ENCODE measurements at regions not wholly inside any gene's neighbourhood (a gene's known extent, or its start where the extent isn't known, plus 50 kb on each side); places are given as distances from the start of the nearest gene placed in this dataset.
"Not testable (repeated sequence)": the region's sequence is repeated elsewhere in the genome, so short reads cannot be mapped to it uniquely, and the experiment has no call there.

DNA sequence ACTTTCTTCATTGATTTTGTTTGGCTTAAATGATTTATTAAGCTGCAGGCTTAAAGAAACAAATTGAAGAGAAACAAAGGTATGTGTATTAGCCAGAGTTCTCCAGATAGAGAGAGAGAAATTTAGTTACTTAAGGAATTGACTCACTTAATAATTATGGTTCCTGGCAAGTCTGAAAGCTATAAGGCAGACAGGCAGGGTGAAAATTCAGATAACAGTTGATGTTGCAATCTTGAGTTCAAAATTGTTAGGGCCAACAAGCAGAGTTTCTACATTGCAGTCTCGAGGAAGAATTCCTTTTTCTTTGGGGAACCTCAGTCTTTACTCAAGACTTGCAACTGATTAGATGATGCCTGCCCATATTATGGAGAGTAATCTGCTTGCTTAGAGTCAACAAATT is 593.5 kb downstream of the ADCYAP1 start:
- no peak overlapping the region for H3K4me3 ChIP-seq
- no peak for DNase-seq (ENCODE audit: low read depth, low spot score)
- no peak overlapping the region for H3K27ac ChIP-seq
- no peak for TF ChIP-seq POLR2AphosphoS5 (IDR thresholded peaks at IDR 0.05; ENCODE audit: borderline replicate concordance, low read depth, low read length)
- no peak for TF ChIP-seq FOXP2 (optimal IDR thresholded peaks at IDR 0.05; ENCODE audit: control extremely low read depth, extremely low read length, insufficient read depth)
- no peak for TF ChIP-seq EZH2 (IDR thresholded peaks at IDR 0.05)
- no peak overlapping the region for H3K9ac ChIP-seq (ENCODE audit: insufficient read length)
- no peaks in the 10 kb centered on the region for H3K9me3 ChIP-seq (ENCODE audit: low read depth, low read length)
- no peaks in the 10 kb centered on the region for H3K36me3 ChIP-seq (ENCODE audit: insufficient read depth, low read length)

DNA sequence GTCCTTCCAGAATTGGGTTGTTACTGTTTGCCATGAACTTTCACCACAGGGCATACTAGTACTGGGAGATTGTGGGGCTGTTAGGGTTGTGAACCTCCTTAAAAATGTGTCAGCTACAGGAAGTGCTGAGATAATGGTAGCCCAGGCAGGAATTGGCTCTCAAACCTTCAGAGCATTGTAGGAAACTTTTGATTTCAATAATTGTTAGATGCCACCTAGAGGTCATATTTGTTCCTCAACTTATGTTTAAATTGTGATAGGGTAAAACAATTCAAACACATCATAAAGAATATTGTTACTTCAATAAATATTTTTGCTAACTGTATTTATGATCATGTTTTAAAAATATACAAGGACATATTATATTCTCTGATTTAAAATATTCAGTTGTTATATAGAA is 594.6 kb downstream of the ADCYAP1 start:
- Histone ChIP-seq H3K9me3 (ENCODE audit: low read depth, low read length) (no peaks in the 10 kb centered on the region), H3K27ac (no peak overlapping the region), H3K36me3 (ENCODE audit: insufficient read depth, low read length) (no peaks in the 10 kb centered on the region), H3K4me3 (no peak overlapping the region), H3K9ac (ENCODE audit: insufficient read length) (no peak overlapping the region)
- no peak for TF ChIP-seq FOXP2 (optimal IDR thresholded peaks at IDR 0.05; ENCODE audit: control extremely low read depth, extremely low read length, insufficient read depth)
- TF ChIP-seq EZH2 (IDR thresholded peaks at IDR 0.05) = no peak
- TF ChIP-seq POLR2AphosphoS5 (IDR thresholded peaks at IDR 0.05; ENCODE audit: borderline replicate concordance, low read depth, low read length) = no peak
- no peak for DNase-seq (ENCODE audit: low read depth, low spot score)

DNA sequence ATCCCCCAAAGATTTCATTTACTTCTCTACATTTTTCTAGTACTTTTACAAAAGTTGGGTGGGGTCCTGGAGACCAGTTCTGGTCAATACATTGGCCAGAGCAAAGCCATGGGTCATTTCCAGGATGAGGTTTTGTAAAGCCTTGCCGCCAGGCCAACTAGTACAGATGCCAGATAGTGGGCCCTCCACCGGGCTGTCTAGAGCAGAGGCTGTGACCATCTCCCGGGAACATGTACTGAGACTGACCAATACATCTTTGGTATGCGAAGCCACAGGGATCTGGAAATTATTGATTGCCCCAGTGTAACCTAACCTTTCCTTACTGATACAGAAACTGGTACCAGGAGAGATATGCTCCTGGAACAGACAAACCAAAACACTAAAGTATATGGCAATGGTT is 599.2 kb downstream of the ADCYAP1 start:
- H3K4me3 ChIP-seq = no peak overlapping the region
- no peak overlapping the region for H3K27ac ChIP-seq
- no peak for TF ChIP-seq FOXP2 (optimal IDR thresholded peaks at IDR 0.05; ENCODE audit: control extremely low read depth, extremely low read length, insufficient read depth)
- no peak for TF ChIP-seq EZH2 (IDR thresholded peaks at IDR 0.05)
- TF ChIP-seq POLR2AphosphoS5 (IDR thresholded peaks at IDR 0.05; ENCODE audit: borderline replicate concordance, low read depth, low read length) = no peak
- no peaks in the 10 kb centered on the region for H3K36me3 ChIP-seq (ENCODE audit: insufficient read depth, low read length)
- no peak for DNase-seq (ENCODE audit: low read depth, low spot score)
- no peaks in the 10 kb centered on the region for H3K9me3 ChIP-seq (ENCODE audit: low read depth, low read length)
- no peak overlapping the region for H3K9ac ChIP-seq (ENCODE audit: insufficient read length)

- no peak overlapping the region for H3K4me3 ChIP-seq
- no peak overlapping the region for H3K9ac ChIP-seq (ENCODE audit: insufficient read length)
- H3K36me3 ChIP-seq (ENCODE audit: insufficient read depth, low read length) = no peaks in the 10 kb centered on the region
- DNase-seq (ENCODE audit: low read depth, low spot score) = no peak
- TF ChIP-seq EZH2 (IDR thresholded peaks at IDR 0.05) (no peak), POLR2AphosphoS5 (IDR thresholded peaks at IDR 0.05; ENCODE audit: borderline replicate concordance, low read depth, low read length) (no peak), FOXP2 (optimal IDR thresholded peaks at IDR 0.05; ENCODE audit: control extremely low read depth, extremely low read length, insufficient read depth) (no peak)
- H3K27ac ChIP-seq = no peak overlapping the region
- H3K9me3 ChIP-seq (ENCODE audit: low read depth, low read length) = no peaks in the 10 kb centered on the region
Observed at GRCh38 chr18:1505856-1506255, 601.2 kb downstream of the ADCYAP1 start.

- Histone ChIP-seq H3K9me3 (ENCODE audit: low read depth, low read length) (no peaks in the 10 kb centered on the region), H3K4me3 (no peak overlapping the region), H3K9ac (ENCODE audit: insufficient read length) (no peak overlapping the region), H3K36me3 (ENCODE audit: insufficient read depth, low read length) (no peaks in the 10 kb centered on the region), H3K27ac (no peak overlapping the region)
- DNase-seq (ENCODE audit: low read depth, low spot score) = no peak
- TF ChIP-seq FOXP2 (optimal IDR thresholded peaks at IDR 0.05; ENCODE audit: control extremely low read depth, extremely low read length, insufficient read depth) (no peak), EZH2 (IDR thresholded peaks at IDR 0.05) (no peak), POLR2AphosphoS5 (IDR thresholded peaks at IDR 0.05; ENCODE audit: borderline replicate concordance, low read depth, low read length) (no peak)
Observed at GRCh38 chr18:1510542-1511179, 606.0 kb downstream of the ADCYAP1 start.

GRCh38 chr18:1511619-1512311 is 607.1 kb downstream of the ADCYAP1 start:
- Histone ChIP-seq H3K9ac (ENCODE audit: insufficient read length) (no peak overlapping the region), H3K4me3 (no peak overlapping the region), H3K27ac (no peak overlapping the region), H3K9me3 (ENCODE audit: low read depth, low read length) (no peaks in the 10 kb centered on the region), H3K36me3 (ENCODE audit: insufficient read depth, low read length) (no peaks in the 10 kb centered on the region)
- TF ChIP-seq POLR2AphosphoS5 (IDR thresholded peaks at IDR 0.05; ENCODE audit: borderline replicate concordance, low read depth, low read length) = no peak
- TF ChIP-seq FOXP2 (optimal IDR thresholded peaks at IDR 0.05; ENCODE audit: control extremely low read depth, extremely low read length, insufficient read depth) = no peak
- no peak for TF ChIP-seq EZH2 (IDR thresholded peaks at IDR 0.05)
- DNase-seq (ENCODE audit: low read depth, low spot score) = no peak

DNA sequence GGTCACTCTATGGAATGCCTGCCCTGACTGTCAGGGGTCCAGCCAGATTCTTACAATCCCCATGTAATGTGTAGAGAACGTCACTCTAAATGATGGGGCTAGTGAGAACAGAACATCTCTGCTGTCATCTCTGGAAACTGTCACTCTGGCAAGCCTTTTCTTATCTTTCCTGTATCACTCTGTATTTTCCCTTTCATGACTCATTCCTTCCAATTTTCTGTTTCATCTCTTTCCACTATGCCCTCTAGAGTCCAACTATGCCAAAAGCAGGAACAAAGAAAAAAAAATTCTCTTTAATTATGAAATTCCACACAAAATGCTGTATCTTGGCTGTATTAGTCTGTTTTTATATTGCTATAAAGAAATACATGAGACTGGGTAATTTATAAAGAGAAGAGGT is 608.8 kb downstream of the ADCYAP1 start:
- DNase-seq (ENCODE audit: low read depth, low spot score) = no peak

DNA sequence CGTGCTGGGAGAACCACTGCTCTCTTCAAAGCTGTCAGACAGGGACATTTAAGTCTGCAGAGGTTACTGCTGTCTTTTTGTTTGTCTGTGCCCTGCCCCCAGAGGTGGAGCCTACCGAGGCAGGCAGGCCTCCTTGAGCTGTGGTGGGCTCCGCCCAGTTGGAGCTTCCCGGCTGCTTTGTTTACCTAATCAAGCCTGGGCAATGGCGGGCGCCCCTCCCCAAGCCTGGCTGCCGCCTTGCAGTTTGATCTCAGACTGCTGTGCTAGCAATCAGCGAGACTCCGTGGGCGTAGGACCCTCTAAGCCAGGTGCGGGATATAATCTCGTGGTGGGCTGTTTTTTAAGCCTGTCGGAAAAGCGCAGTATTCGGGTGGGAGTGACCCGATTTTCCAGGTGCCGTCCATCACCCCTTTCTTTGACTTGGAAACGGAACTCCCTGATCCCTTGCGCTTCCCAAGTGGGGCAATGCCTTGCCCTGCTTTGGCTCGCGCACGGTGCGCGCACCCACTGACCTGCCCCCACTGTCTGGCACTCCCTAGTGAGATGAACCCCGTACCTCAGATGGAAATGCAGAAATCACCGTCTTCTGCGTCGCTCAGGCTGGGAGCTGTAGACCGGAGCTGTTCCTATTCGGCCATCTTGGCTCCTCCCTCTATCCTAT is 617.0 kb downstream of the ADCYAP1 start:
- not testable (repeated sequence) for H3K4me3 ChIP-seq; H3K36me3 ChIP-seq (ENCODE audit: insufficient read depth, low read length); H3K9me3 ChIP-seq (ENCODE audit: low read depth, low read length); H3K9ac ChIP-seq (ENCODE audit: insufficient read length); H3K27ac ChIP-seq; DNase-seq (ENCODE audit: low read depth, low spot score)

More for the DNA sequence above, 608.8 kb downstream of the ADCYAP1 start:
- Histone ChIP-seq H3K9ac (ENCODE audit: insufficient read length) (no peak overlapping the region), H3K36me3 (ENCODE audit: insufficient read depth, low read length) (no peaks in the 10 kb centered on the region), H3K27ac (no peak overlapping the region), H3K9me3 (ENCODE audit: low read depth, low read length) (no peaks in the 10 kb centered on the region), H3K4me3 (no peak overlapping the region)
- TF ChIP-seq FOXP2 (optimal IDR thresholded peaks at IDR 0.05; ENCODE audit: control extremely low read depth, extremely low read length, insufficient read depth) (no peak), POLR2AphosphoS5 (IDR thresholded peaks at IDR 0.05; ENCODE audit: borderline replicate concordance, low read depth, low read length) (no peak), EZH2 (IDR thresholded peaks at IDR 0.05) (no peak)
